Esophagus muscularis mucosa (tissue), 4 donors: ENCODE measurements at regions not wholly inside any gene's neighbourhood (a gene's known extent, or its start where the extent isn't known, plus 50 kb on each side); places are given as distances from the start of the nearest gene placed in this dataset.

Experiments
- DNase-seq: peaks from one replicate; pipeline ENCODE4 v3.0.0-alpha.2; 2017; ENCODE audit errors: extremely low spot score
- H3K27ac ChIP-seq, 4 donors: fragments of 200-600 bp; sonication (generic); replicated peaks in 1 of 4; 1 replicate in 3 of 4; 2 replicates in 1 of 4; pipeline ENCODE4 v1.5.1; 2016 to 2019; ENCODE audit warnings: mild to moderate bottlenecking in 1 of 4
- H3K27me3 ChIP-seq, 4 donors: fragments of 200-600 bp; sonication (generic); one replicate each; pipeline versions ENCODE4 v1.5.1 to v1.6.0; 2016 to 2019
- H3K36me3 ChIP-seq, 4 donors: fragments of 200-600 bp; sonication (generic); one replicate each; pipeline ENCODE4 v1.5.1; 2016 to 2019
- H3K4me1 ChIP-seq, 4 donors: fragments of 200-600 bp; sonication (generic); one replicate each; pipeline ENCODE4 v1.5.1; 2016 to 2019
- H3K4me3 ChIP-seq, 4 donors: fragments of 200-600 bp; sonication (generic); 1 replicate in 2 of 4; 2 replicates in 2 of 4; pipeline ENCODE4 v1.5.1; 2016 to 2019; ENCODE audit warnings: mild to moderate bottlenecking in 4 of 4, moderate library complexity in 1 of 4
- H3K9me3 ChIP-seq, 4 donors: fragments of 200-600 bp; sonication (generic); 1 replicate in 3 of 4; 2 replicates in 1 of 4; pipeline ENCODE4 v1.5.1; 2016 to 2019
- EP300 ChIP-seq: sonication (generic); formaldehyde crosslinking; IDR thresholded peaks from one replicate; pipeline ENCODE4 v1.6.1; 2017; ENCODE audit warnings: antibody characterized with exemption
- POLR2A ChIP-seq: fragments of 450-650 bp; IDR thresholded peaks from one replicate; pipeline ENCODE4 v1.6.1; 2017; ENCODE audit warnings: antibody characterized with exemption, moderate library complexity, mild to moderate bottlenecking, low read depth
- POLR2AphosphoS5 ChIP-seq, 2 donors: sonication (generic); formaldehyde crosslinking; IDR thresholded peaks; one replicate each; pipeline ENCODE4 v1.6.1; 2017; ENCODE audit warnings: antibody characterized with exemption in 2 of 2
- WGBS: methylation state at CpG from one replicate; pipeline ENCODE4 v1.1.5; 2018; 5-methylcytosine and 5-hydroxymethylcytosine counted together
- intact Hi-C: fragments of 100-400 bp; cut with DNase I; formaldehyde crosslinking; loops from one replicate; pipeline ENCODE4 v1.15.1; 2023
- TF ChIP-seq, protein P1 (sequence below), 3 experiments: fragments of 200-600 bp in 2 of 3; fragments of 450-650 bp in 1 of 3; sonication (generic) in 2 of 3; IDR thresholded peaks; one replicate each; pipeline ENCODE4 v1.5.1; 2017 to 2019; ENCODE audit warnings: antibody characterized with exemption in 3 of 3, mild to moderate bottlenecking in 2 of 3, moderate library complexity in 1 of 3

DNA sequence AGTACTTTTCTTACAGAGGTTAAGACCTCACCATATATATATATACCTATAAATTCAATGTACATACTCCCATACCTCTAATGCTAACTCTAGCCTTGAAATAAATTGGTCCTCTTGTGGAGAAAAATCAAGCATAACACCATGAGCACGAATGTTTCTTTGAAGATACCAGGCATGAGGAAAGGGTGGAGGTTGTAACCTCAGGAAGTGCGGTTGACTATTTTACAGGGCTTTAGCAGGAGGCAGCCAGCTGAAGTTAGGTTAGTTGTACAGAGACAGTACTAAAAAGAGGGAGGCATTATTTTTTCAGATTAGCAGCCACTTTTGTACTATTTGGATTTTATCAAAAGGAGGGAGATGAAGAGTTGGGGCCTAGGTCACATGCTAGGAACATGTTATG is 767.0 kb downstream of the OTOL1 start:
- DNase-seq: no peak
- TF ChIP-seq EP300: no peak
- no peak for TF ChIP-seq POLR2A
- no peak for TF ChIP-seq POLR2AphosphoS5 (IDR thresholded peaks at IDR 0.05)
- TF ChIP-seq, protein P1, sequence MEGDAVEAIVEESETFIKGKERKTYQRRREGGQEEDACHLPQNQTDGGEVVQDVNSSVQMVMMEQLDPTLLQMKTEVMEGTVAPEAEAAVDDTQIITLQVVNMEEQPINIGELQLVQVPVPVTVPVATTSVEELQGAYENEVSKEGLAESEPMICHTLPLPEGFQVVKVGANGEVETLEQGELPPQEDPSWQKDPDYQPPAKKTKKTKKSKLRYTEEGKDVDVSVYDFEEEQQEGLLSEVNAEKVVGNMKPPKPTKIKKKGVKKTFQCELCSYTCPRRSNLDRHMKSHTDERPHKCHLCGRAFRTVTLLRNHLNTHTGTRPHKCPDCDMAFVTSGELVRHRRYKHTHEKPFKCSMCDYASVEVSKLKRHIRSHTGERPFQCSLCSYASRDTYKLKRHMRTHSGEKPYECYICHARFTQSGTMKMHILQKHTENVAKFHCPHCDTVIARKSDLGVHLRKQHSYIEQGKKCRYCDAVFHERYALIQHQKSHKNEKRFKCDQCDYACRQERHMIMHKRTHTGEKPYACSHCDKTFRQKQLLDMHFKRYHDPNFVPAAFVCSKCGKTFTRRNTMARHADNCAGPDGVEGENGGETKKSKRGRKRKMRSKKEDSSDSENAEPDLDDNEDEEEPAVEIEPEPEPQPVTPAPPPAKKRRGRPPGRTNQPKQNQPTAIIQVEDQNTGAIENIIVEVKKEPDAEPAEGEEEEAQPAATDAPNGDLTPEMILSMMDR (IDR thresholded peaks at IDR 0.05): no peak
- 83% methylated on average over 2 of the region's 2 CpGs for WGBS

GRCh38 chr3:162269636-162270458 is 773.2 kb downstream of the OTOL1 start:
- Histone ChIP-seq H3K36me3 (no peaks in the 10 kb centered on the region), H3K9me3 (no peaks in the 10 kb centered on the region), H3K4me3 (no peak overlapping the region), H3K27ac (no peak overlapping the region), H3K27me3 (no peaks in the 10 kb centered on the region), H3K4me1 (no peaks in the 10 kb centered on the region)
- DNase-seq: no peak
- TF ChIP-seq, protein P1 (IDR thresholded peaks at IDR 0.05): no peak
- TF ChIP-seq POLR2A: no peak
- TF ChIP-seq POLR2AphosphoS5 (IDR thresholded peaks at IDR 0.05): no peak
- TF ChIP-seq EP300: no peak
- intact Hi-C loops: no loop called here
- WGBS: 77% methylated on average over 9 of the region's 9 CpGs

More for the DNA sequence above, 767.0 kb downstream of the OTOL1 start:
- no peaks in the 10 kb centered on the region for H3K9me3 ChIP-seq
- intact Hi-C loops: no loop called here
- no peaks in the 10 kb centered on the region for H3K27me3 ChIP-seq
- H3K4me3 ChIP-seq: no peak overlapping the region
- no peak overlapping the region for H3K27ac ChIP-seq
- H3K4me1 ChIP-seq: no peaks in the 10 kb centered on the region
- H3K36me3 ChIP-seq: no peaks in the 10 kb centered on the region

GRCh38 chr3:162274070-162274469 is 777.5 kb downstream of the OTOL1 start:
- Histone ChIP-seq H3K36me3 (no peaks in the 10 kb centered on the region), H3K4me3 (no peak overlapping the region), H3K9me3 (no peaks in the 10 kb centered on the region), H3K27me3 (no peaks in the 10 kb centered on the region), H3K27ac (no peak overlapping the region), H3K4me1 (no peaks in the 10 kb centered on the region)
- TF ChIP-seq POLR2AphosphoS5 (IDR thresholded peaks at IDR 0.05) (no peak), POLR2A (no peak), EP300 (no peak)
- TF ChIP-seq, protein P1 (IDR thresholded peaks at IDR 0.05): no peak
- no peak for DNase-seq
- intact Hi-C loops: no loop called here

DNA sequence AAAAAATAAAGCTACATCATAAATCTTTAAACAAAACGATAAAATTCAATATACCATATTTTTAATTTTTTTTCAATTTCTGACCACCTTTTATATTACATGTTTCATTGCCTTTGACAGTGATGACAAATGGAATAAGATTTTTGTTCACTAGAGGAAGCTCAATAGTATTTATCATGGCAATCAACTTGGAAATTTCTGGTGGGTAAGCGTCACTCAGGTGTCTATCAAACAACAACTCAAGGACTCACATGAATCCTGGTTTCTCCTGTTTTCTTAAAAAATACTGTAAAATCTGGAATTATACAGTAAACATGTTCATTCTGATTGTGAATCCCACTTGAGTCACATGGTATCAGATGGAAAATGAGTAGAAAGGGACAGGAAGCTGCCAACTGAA is 782.2 kb downstream of the OTOL1 start:
- Histone ChIP-seq H3K36me3 (no peaks in the 10 kb centered on the region), H3K27me3 (no peaks in the 10 kb centered on the region), H3K4me3 (no peak overlapping the region), H3K4me1 (no peaks in the 10 kb centered on the region), H3K27ac (no peak overlapping the region), H3K9me3 (peaks cover 0 to 11% (median 8%) of the 10 kb centered on the region in 4 donors)
- intact Hi-C loops: no loop called here
- no peak for DNase-seq
- TF ChIP-seq POLR2AphosphoS5 (IDR thresholded peaks at IDR 0.05) (no peak), EP300 (no peak), POLR2A (no peak)
- TF ChIP-seq, protein P1 (IDR thresholded peaks at IDR 0.05): no peak
- WGBS: 70% methylated on average over 2 of the region's 2 CpGs

GRCh38 chr3:162285259-162285658 is 788.7 kb downstream of the OTOL1 start:
- H3K9me3 ChIP-seq: peaks cover 0 to 9% (median 8%) of the 10 kb centered on the region in 4 donors
- no peak overlapping the region for H3K27ac ChIP-seq
- no peak overlapping the region for H3K4me3 ChIP-seq
- no peaks in the 10 kb centered on the region for H3K36me3 ChIP-seq
- WGBS: 78% methylated on average over 3 of the region's 3 CpGs
- DNase-seq: no peak
- intact Hi-C loops: no loop called here
- no peak for TF ChIP-seq EP300
- no peaks in the 10 kb centered on the region for H3K4me1 ChIP-seq
- H3K27me3 ChIP-seq: no peaks in the 10 kb centered on the region
